Subcutaneous abdominal adipose tissue (tissue), 5 donors: ENCODE measurements at regions not wholly inside any gene's neighbourhood (a gene's known extent, or its start where the extent isn't known, plus 50 kb on each side); places are given as distances from the start of the nearest gene placed in this dataset.
"Not testable (repeated sequence)": the region's sequence is repeated elsewhere in the genome, so short reads cannot be mapped to it uniquely, and the experiment has no call there.

Experiments used
- H3K27ac ChIP-seq: one replicate; pipeline ENCODE4 v1.7.0; 2013; ENCODE audit warnings: low read depth, mild to moderate bottlenecking, inconsistent platforms, low read length, moderate library complexity
- H3K27me3 ChIP-seq, 5 donors: one replicate each; pipeline ENCODE4 v1.7.0; 2013; ENCODE audit warnings: low read length in 5 of 5, inconsistent platforms in 1 of 5; ENCODE audit not compliant: control insufficient read depth in 5 of 5, insufficient read depth in 4 of 5
- H3K36me3 ChIP-seq, 5 donors: one replicate each; pipeline ENCODE4 v1.7.0; 2013; ENCODE audit warnings: low read length in 5 of 5; ENCODE audit not compliant: control insufficient read depth in 5 of 5, insufficient read depth in 5 of 5
- H3K4me1 ChIP-seq, 5 donors: one replicate each; pipeline ENCODE4 v1.7.0; 2013; ENCODE audit warnings: low read length in 5 of 5, mild to moderate bottlenecking in 3 of 5, moderate library complexity in 1 of 5; ENCODE audit not compliant: control insufficient read depth in 5 of 5, insufficient read depth in 5 of 5
- H3K4me3 ChIP-seq, 5 donors: one replicate each; pipeline ENCODE4 v1.7.0; 2013; ENCODE audit warnings: low read length in 5 of 5, low read depth in 1 of 5
- H3K9ac ChIP-seq, 5 donors: one replicate each; pipeline ENCODE4 v1.7.0; 2013; ENCODE audit warnings: low read length in 5 of 5, mild to moderate bottlenecking in 4 of 5, moderate library complexity in 3 of 5
- H3K9me3 ChIP-seq, 5 donors: one replicate each; pipeline ENCODE4 v1.7.0; 2013; ENCODE audit warnings: low read length in 5 of 5; ENCODE audit not compliant: control insufficient read depth in 5 of 5
- donor health status: healthy.
- donor health status: healthy.
- donor health status: healthy.
- donor health status: healthy.
- donor health status: healthy.

- H3K36me3 ChIP-seq, H3K4me3 ChIP-seq, H3K9me3 ChIP-seq, H3K27me3 ChIP-seq: not testable (repeated sequence)
- Histone ChIP-seq H3K27ac (peak overlapping the region; percentile 82), H3K4me1 (peaks cover 0 to 30% (median 22%) of the 10 kb centered on the region in 5 donors), H3K9ac (peak overlapping the region in 1 of 5 donors; percentile 68)
These were observed 91.4 kb downstream of the BMP15 start for GRCh38 chrX:51001733-51002632.

- Histone ChIP-seq H3K9ac (no peak overlapping the region), H3K27ac (no peak overlapping the region), H3K4me1 (peaks cover 0 to 26% (median 22%) of the 10 kb centered on the region in 5 donors), H3K36me3 (no peaks in the 10 kb centered on the region), H3K9me3 (no peaks in the 10 kb centered on the region), H3K4me3 (no peak overlapping the region), H3K27me3 (peaks cover 0 to 8% (median 0%) of the 10 kb centered on the region in 5 donors)
These were observed 95.5 kb downstream of the BMP15 start for GRCh38 chrX:51006064-51006463.

DNA sequence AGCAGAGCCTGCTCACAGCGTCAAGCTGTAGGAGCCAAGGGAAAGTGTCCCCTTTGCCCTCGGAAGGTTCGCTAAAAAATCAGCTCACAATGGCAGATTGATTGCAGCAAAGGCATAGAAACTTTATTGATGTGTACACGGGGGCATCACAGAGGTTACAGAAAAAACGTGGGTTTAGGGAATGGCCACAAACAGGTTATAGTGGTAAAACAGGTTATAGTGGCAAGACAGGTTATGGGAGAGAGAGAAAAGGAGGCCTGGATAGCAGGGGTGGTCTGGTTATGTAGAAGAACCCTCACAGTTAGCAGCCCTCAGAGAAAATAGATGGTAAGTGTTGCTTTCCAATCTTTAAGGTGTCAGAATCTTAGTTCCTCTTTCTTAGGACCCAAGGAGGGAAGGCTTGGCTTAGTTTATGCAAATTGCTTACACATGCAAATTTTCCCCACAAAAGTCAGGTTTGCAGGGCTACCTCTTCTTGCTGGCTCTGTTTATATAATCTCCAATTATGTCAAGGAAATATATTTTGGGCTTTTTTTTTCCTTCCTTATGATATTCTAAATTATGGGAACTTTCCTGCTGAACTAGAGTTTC is 113.7 kb downstream of the BMP15 start:
- no peak overlapping the region for H3K9ac ChIP-seq
- no peak overlapping the region for H3K4me3 ChIP-seq
- H3K9me3 ChIP-seq = no peaks in the 10 kb centered on the region
- H3K27ac ChIP-seq = no peak overlapping the region
- no peaks in the 10 kb centered on the region for H3K4me1 ChIP-seq
- no peaks in the 10 kb centered on the region for H3K36me3 ChIP-seq
- peaks cover 0 to 10% (median 0%) of the 10 kb centered on the region in 5 donors for H3K27me3 ChIP-seq

- Histone ChIP-seq H3K4me3 (no peak overlapping the region), H3K9ac (no peak overlapping the region), H3K27me3 (peaks cover 0 to 10% (median 0%) of the 10 kb centered on the region in 5 donors), H3K4me1 (no peaks in the 10 kb centered on the region), H3K27ac (no peak overlapping the region), H3K36me3 (no peaks in the 10 kb centered on the region), H3K9me3 (no peaks in the 10 kb centered on the region)
These were observed 116.3 kb downstream of the BMP15 start for GRCh38 chrX:51026862-51027261.

GRCh38 chrX:51035746-51036145 is 125.2 kb downstream of the BMP15 start:
- no peaks in the 10 kb centered on the region for H3K4me1 ChIP-seq
- peaks cover 0 to 13% (median 2%) of the 10 kb centered on the region in 5 donors for H3K27me3 ChIP-seq
- no peaks in the 10 kb centered on the region for H3K36me3 ChIP-seq
- H3K27ac ChIP-seq = no peak overlapping the region
- peaks cover 0 to 3% (median 0%) of the 10 kb centered on the region in 5 donors for H3K9me3 ChIP-seq
- H3K4me3 ChIP-seq = no peak overlapping the region
- H3K9ac ChIP-seq = no peak overlapping the region

DNA sequence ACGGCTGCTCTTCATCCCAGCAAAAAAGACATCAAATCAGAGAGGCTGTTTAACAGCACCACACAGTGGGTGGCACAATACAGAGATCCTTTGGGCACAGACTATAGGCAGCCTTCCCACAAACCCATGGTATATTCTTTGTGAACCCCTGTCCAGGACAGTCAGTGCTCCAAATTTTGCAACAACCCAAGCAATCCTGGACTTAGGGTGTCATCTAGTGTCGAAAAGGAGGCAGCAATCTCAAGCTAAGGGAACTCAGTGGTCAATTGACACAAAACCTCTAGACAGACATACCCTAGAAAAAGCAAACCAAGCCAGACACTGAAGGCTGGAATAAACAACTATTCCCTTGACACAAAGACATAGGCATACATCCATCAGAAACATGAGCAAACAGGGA is 137.4 kb downstream of the BMP15 start:
- peak overlapping the region in 1 of 5 donors; percentile 13 for H3K9ac ChIP-seq
- H3K27me3 ChIP-seq = peaks cover 3 to 6% (median 5%) of the 10 kb centered on the region in 5 donors
- H3K4me3 ChIP-seq = no peak overlapping the region
- peaks cover 0 to 4% (median 0%) of the 10 kb centered on the region in 5 donors for H3K9me3 ChIP-seq
- peaks cover 0 to 4% (median 0%) of the 10 kb centered on the region in 5 donors for H3K4me1 ChIP-seq
- no peaks in the 10 kb centered on the region for H3K36me3 ChIP-seq
- H3K27ac ChIP-seq = no peak overlapping the region

- Histone ChIP-seq H3K27me3 (peaks cover 3 to 13% (median 5%) of the 10 kb centered on the region in 5 donors), H3K4me3 (no peak overlapping the region), H3K9ac (no peak overlapping the region), H3K4me1 (no peaks in the 10 kb centered on the region), H3K36me3 (no peaks in the 10 kb centered on the region), H3K9me3 (no peaks in the 10 kb centered on the region), H3K27ac (no peak overlapping the region)
These were observed 143.2 kb downstream of the BMP15 start for GRCh38 chrX:51053741-51054140.

DNA sequence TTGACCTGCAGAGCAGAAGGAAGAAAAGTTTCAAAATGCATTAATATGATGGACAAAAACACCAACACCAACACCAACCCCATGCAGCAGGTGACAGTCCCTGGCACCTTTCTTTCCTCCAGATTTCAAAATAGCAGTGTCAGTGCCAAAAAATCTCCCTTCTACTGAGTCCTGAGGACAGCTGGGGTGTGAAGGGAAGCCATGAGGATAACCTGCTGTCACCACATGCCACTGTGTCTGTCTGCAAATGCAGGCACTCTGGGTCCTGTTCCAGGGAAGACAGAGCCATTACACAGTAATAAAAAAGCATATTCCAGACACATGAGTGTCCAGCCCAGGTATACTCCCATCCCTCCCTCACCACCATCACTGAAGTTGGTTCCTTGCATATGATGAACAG is 187.5 kb downstream of the BMP15 start:
- H3K9ac ChIP-seq = no peak overlapping the region
- no peak overlapping the region for H3K27ac ChIP-seq
- peaks cover 0 to 18% (median 5%) of the 10 kb centered on the region in 5 donors for H3K27me3 ChIP-seq
- no peaks in the 10 kb centered on the region for H3K36me3 ChIP-seq
- H3K4me1 ChIP-seq = no peaks in the 10 kb centered on the region
- H3K4me3 ChIP-seq = no peak overlapping the region
- H3K9me3 ChIP-seq = no peaks in the 10 kb centered on the region

- H3K4me3 ChIP-seq, H3K4me1 ChIP-seq, H3K27me3 ChIP-seq, H3K36me3 ChIP-seq, H3K9ac ChIP-seq, H3K27ac ChIP-seq: not testable (repeated sequence)
- peaks cover 0 to 12% (median 2%) of the 10 kb centered on the region in 5 donors for H3K9me3 ChIP-seq
These were observed 208.8 kb downstream of the BMP15 start for GRCh38 chrX:51119058-51119926.
